ENCODE measurements at regions not wholly inside any gene's neighbourhood (a gene's known extent, or its start where the extent isn't known, plus 50 kb on each side); places are given as distances from the start of the nearest gene placed in this dataset.

DNA sequence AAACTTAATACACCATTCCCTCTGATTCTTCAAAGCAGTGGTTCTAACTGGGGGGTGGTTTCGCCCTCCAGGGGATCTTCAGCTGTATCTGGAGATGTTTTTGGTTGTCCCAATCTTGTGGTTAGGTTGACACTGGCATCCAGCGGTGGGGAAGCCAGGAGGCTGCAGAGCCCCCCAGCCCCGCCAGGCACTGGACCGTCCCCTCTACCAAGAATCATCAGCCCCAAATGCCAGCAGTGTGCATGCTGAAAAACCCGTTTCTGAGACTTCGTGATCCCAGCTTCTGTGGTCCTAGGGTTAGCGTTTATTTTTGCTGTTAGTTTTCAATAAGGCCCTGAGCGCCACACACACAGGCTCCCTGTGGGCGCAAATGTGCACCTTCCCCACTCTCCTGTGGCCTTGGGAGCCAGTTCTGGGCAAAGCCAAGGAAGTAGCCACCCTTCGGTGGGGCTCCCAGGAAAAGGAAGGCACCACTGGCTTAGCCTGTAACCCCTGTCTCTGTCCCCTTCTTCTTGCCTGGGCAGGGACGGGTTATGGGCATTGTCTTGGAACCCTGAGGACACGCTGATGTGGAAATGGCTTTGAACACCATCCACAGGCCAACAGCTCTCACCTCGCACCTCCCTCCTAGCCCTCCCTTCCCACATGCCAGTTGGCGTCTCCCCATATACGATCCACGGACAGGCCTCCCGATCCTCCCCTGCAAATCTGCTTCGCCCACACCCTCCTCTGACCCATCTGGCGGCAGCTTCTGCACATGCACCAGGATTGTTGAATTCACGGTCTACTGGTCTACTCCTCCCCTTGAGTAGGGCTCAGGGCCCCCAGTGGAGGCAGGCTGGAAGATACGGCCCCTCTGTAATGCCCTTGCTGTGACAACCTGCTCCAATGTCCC, 71.4 kb upstream of the CCND1 start:
- Histone ChIP-seq H3K4me2 (no peak overlapping the region), H3K4me3 (no peak overlapping the region), H4K20me1 (no peaks in the 10 kb centered on the region), H3K9ac (no peak overlapping the region), H3K36me3 (no peaks in the 10 kb centered on the region), H3K27ac (no peak overlapping the region), H3K9me3 (no peaks in the 10 kb centered on the region), H3K27me3 (no peaks in the 10 kb centered on the region), H3K4me1 (no peaks in the 10 kb centered on the region)
- no peak for TF ChIP-seq Cebpa-rat (IDR thresholded peaks at IDR 0.05)

DNA sequence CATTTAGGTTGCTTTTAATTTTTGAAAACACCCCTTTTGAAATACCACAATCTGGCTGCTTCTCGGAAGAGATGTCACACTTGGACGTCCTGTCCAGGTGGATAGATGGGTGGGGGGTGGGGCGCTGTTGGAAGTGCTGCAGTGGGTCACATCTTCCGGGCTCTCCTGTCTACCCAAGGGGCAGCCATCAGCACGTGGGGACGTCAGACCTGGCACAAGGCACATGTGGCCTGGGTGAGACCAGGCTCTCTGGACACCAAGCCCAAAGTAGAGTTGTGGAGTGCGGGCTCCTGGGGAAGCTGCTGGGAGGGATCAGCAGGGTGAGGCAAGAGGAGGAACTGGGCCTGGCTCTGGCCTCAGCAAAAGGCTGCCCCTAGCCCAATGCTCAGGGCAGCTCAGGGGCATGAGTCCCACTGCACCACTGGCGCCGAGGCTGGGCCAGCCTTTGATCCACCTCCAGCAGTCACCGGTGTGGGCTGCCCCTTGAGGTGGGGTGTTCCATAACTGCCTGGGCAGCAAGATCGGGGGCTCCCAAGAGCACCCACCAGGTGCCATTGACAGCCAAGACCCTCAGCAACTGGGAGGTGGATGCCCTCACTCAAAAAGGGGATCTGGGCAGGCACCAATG, 68.6 kb upstream of the CCND1 start:
- H3K4me2 ChIP-seq: no peak overlapping the region
- no peak overlapping the region for H3K27ac ChIP-seq
- no peaks in the 10 kb centered on the region for H3K36me3 ChIP-seq
- no peaks in the 10 kb centered on the region for H4K20me1 ChIP-seq
- no peaks in the 10 kb centered on the region for H3K27me3 ChIP-seq
- H3K4me1 ChIP-seq: peaks cover 11% of the 10 kb centered on the region
- TF ChIP-seq Cebpa-rat (IDR thresholded peaks at IDR 0.05): no peak
- H3K9ac ChIP-seq: no peak overlapping the region
- no peaks in the 10 kb centered on the region for H3K9me3 ChIP-seq
- no peak overlapping the region for H3K4me3 ChIP-seq

DNA sequence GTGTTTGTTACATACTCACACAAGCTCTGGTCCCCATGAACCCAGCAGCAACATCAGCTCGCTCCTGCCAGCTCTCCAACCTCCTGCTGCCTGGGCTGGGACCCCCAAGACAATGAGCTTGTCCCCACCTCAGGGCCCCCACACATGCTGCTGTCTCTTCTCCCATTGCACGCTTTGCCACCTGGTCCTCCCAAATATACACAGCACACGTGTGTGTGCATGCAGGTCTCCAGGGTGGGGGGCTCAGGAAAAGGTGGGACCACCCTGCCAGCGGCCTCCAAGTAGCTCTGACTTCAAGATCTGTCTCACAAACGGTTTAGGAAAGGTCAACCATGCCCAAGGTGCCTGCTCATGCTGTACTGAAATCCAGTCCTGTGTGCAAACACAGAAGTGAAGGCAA, 68.1 kb upstream of the CCND1 start:
- Histone ChIP-seq H3K4me2 (no peak overlapping the region), H3K27ac (no peak overlapping the region), H3K9ac (no peak overlapping the region), H3K4me3 (no peak overlapping the region), H3K27me3 (no peaks in the 10 kb centered on the region), H3K9me3 (no peaks in the 10 kb centered on the region), H4K20me1 (no peaks in the 10 kb centered on the region), H3K36me3 (no peaks in the 10 kb centered on the region), H3K4me1 (peaks cover 11% of the 10 kb centered on the region)
- TF ChIP-seq Cebpa-rat (IDR thresholded peaks at IDR 0.05): no peak

DNA sequence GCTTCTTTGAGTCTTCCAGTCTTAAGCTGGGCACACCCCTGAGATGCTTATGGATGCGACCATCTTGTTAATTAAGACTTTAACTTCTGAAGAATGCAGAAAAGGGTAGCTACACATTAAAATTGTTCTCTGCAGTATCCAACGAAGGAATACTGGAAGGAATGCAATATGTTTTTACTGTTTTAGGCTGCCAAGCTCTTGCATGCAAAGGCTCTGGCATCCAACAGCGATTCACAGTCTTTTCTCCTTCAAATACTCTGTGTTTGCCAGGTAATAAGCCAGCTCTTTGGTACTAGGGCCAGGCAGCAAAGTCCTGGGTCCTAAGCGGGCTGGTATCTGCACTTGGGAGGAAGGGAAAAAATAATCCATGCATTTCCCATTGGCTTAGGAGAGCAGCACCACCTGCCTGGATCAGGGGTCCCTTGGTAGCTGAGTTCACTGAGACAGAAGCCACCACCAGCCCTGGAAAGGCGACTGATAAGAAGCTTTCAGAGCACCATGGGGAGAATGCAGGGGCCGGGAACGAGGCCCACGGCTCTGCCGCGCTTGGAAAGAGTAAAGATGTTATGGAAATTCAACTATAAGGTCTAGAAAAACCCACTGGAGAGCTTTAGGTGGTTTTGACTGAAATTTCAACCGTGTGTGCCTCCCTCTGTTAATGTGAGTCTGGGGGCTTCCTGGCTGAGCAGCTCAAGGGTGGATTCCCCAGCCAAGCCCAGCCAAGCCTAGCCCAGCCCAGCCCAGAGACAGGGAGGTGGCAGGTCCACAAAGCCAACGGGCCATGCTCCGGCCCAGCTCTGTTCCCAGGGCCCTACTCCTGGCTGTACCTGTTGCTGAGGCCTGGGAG, 67.0 kb upstream of the CCND1 start:
- Histone ChIP-seq H3K27me3 (no peaks in the 10 kb centered on the region), H3K9me3 (no peaks in the 10 kb centered on the region), H4K20me1 (no peaks in the 10 kb centered on the region), H3K4me1 (peaks cover 11% of the 10 kb centered on the region), H3K9ac (no peak overlapping the region), H3K4me2 (no peak overlapping the region), H3K27ac (no peak overlapping the region), H3K4me3 (no peak overlapping the region), H3K36me3 (no peaks in the 10 kb centered on the region)
- no peak for TF ChIP-seq Cebpa-rat (IDR thresholded peaks at IDR 0.05)

DNA sequence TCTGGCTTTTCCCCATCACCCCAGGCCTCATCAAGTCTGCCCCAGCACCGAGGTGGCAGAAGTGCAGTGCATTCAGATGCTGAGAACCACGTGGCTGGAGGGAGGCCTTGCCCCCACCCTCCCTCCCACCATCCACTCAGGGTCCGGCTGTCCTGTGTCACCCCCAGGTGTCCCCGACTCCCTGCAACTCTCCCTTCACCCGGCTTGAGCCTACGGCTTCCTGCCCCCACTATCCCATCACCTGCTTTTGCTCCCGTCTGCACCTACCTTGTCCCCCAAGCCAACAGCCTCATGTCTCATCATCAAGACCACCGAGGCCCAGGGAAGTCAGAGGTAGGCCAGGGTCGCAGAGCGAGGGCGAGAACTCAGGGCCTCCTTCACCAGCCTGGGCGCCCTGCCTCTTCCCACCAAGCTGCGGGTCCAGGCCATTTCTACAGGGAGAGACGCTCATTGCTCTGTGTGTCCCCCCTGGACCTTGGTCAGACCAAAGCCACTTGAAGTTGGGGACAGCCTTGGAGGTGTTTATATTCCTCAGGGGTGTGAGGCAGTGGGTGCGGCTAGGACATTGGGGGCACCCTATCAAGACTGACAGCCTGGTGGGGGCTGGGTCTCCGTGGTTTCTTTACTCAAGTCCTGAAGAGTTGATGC, 66.2 kb upstream of the CCND1 start:
- H3K27ac ChIP-seq: no peak overlapping the region
- no peak overlapping the region for H3K9ac ChIP-seq
- no peak for TF ChIP-seq Cebpa-rat (IDR thresholded peaks at IDR 0.05)
- peaks cover 11% of the 10 kb centered on the region for H3K4me1 ChIP-seq
- no peaks in the 10 kb centered on the region for H3K36me3 ChIP-seq
- H3K4me3 ChIP-seq: no peak overlapping the region
- H3K4me2 ChIP-seq: no peak overlapping the region
- H3K9me3 ChIP-seq: no peaks in the 10 kb centered on the region
- no peaks in the 10 kb centered on the region for H4K20me1 ChIP-seq
- no peaks in the 10 kb centered on the region for H3K27me3 ChIP-seq

DNA sequence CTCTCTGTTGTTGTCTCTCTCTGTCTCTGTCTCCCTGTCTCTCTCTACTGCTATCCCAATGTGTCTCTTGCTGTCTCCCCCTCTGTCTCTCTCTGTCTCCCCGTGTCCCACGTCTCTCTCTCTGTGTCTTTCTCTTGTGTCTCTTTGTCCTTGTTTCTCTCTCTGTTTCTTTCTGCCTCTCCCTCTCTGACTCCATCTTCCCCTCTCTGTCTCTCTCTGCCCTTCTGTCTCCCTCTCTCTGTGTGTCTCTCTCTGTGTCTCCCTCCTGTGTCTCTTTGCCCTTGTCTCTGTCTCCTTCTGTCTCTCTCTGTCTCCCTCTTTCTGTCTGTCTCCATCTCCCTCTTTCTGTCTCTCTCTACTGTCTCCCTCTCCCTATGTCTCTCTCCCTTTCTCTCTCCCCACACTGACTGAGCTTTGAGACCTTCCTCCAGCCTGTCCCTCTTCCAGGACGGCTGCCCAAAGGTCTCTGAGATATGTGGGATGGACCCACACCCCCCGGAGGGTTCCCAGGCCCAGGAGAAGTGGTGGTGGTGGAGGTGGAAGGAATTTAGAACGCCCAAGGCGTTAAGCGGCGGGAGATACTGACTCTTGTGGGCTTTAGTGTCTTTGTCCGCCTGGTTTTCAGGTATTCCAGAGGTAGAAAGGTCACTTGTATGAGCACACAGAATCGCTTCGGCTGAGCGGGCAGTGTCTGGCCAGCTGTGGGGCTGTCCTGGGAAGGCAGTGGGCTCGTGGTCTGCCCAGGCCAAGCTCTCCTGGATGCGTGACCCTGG, 65.5 kb upstream of the CCND1 start:
- H3K4me1 ChIP-seq: peaks cover 11% of the 10 kb centered on the region
- no peaks in the 10 kb centered on the region for H4K20me1 ChIP-seq
- no peaks in the 10 kb centered on the region for H3K9me3 ChIP-seq
- no peak overlapping the region for H3K4me3 ChIP-seq
- H3K27me3 ChIP-seq: no peaks in the 10 kb centered on the region
- H3K27ac ChIP-seq: no peak overlapping the region
- no peak overlapping the region for H3K9ac ChIP-seq
- no peak for TF ChIP-seq Cebpa-rat (IDR thresholded peaks at IDR 0.05)
- peak overlapping the region; percentile 8; the same call in 1 of the 2 replicates for H3K4me2 ChIP-seq
- no peaks in the 10 kb centered on the region for H3K36me3 ChIP-seq

DNA sequence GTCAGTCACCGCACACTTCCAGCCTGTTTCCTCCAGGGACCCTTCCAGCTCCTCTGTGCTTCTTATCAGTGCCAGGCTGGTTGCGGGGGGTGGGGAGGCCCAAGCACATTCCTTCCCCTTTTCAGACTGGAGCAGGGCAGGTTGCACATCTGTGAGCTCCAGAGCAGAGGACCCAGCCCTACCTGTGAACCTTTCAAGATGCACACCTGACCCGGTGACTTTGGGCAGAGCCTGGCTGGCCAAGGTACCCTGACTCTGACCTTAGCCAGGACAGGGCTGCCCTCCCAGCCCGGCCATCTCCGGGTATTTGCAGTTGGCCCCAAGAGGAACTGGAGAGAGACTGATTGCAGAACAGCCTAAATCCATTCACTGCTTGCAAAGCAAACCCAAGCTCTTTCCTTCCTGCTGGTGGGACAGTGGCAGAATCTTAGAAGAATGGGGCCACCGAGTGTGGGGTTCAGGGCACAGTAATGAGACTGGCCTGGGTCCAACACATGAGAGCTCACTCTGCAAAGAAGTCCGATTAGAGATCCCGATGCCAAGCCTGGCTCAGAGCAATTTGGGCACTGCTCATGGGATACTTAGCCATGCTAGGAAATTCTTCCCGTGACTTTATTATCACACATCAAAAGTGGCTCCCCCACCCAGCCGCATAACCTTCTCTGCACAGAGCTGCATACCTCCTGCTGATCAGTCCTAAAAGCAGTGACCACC, 64.7 kb upstream of the CCND1 start:
- no peaks in the 10 kb centered on the region for H3K27me3 ChIP-seq
- H3K4me2 ChIP-seq: peak overlapping the region; percentile 8; the same call in 1 of the 2 replicates
- no peaks in the 10 kb centered on the region for H4K20me1 ChIP-seq
- H3K9ac ChIP-seq: no peak overlapping the region
- H3K9me3 ChIP-seq: no peaks in the 10 kb centered on the region
- H3K4me3 ChIP-seq: no peak overlapping the region
- TF ChIP-seq Cebpa-rat (IDR thresholded peaks at IDR 0.05): no peak
- H3K27ac ChIP-seq: no peak overlapping the region
- H3K36me3 ChIP-seq: no peaks in the 10 kb centered on the region
- peaks cover 11% of the 10 kb centered on the region for H3K4me1 ChIP-seq

DNA sequence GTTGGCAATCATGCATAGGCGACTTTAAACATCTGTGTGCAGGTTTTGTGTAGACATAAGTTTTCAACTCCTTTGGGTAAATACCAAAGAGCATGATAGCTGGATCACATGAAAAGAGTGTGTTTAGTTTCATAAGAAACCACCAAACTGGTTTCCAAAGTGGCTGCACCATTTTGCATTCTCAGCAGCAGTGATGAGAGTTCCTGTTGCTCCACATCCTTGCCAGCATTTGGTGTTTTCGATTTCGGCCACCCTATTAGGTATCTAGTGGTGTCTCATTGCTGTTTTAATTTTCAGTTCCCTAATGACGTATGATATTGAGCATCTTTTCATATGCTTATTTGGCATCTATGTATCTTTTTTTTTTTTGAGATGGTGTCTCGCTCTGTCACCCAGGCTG, 62.8 kb upstream of the CCND1 start:
- Histone ChIP-seq H3K36me3 (no peaks in the 10 kb centered on the region), H3K27ac (no peak overlapping the region), H3K4me2 (no peak overlapping the region)

More for the DNA sequence above, 62.8 kb upstream of the CCND1 start:
- Histone ChIP-seq H3K4me1 (peaks cover 11% of the 10 kb centered on the region), H3K9me3 (no peaks in the 10 kb centered on the region), H4K20me1 (no peaks in the 10 kb centered on the region), H3K4me3 (no peak overlapping the region), H3K27me3 (no peaks in the 10 kb centered on the region), H3K9ac (no peak overlapping the region)
- no peak for TF ChIP-seq Cebpa-rat (IDR thresholded peaks at IDR 0.05)
